ENCODE measurements at regions not wholly inside any gene's neighbourhood (a gene's known extent, or its start where the extent isn't known, plus 50 kb on each side); places are given as distances from the start of the nearest gene placed in this dataset.

- TF ChIP-seq GATA2 (IDR thresholded peaks at IDR 0.05; ENCODE audit: low read depth, low read length) (no peak), GATA3 (IDR thresholded peaks at IDR 0.05; ENCODE audit: low read depth, low read length) (no peak)
Measured at GRCh38 chr5:30479104-30479503, 714.4 kb upstream of the CDH6 start.
